SU-DHL-6 (cell line): ENCODE measurements at regions not wholly inside any gene's neighbourhood (a gene's known extent, or its start where the extent isn't known, plus 50 kb on each side); places are given as distances from the start of the nearest gene placed in this dataset.

Experiments
- CTCF ChIP-seq: fragments of 200-600 bp; sonication (generic); IDR thresholded peaks from one replicate; pipeline ENCODE4 v1.5.1; 2017; ENCODE audit warnings: antibody characterized with exemption, mild to moderate bottlenecking, low read length, moderate library complexity; ENCODE audit not compliant: insufficient read depth, poor library complexity, severe bottlenecking
- EZH2phosphoT487 ChIP-seq: fragments of 200-600 bp; sonication (generic), shearing (Covaris generic); conservative IDR thresholded peaks from 2 replicates; pipeline ENCODE4 v1.6.1; 2018; ENCODE audit warnings: mild to moderate bottlenecking, antibody characterized with exemption, low read length, moderate library complexity, mixed read lengths

DNA sequence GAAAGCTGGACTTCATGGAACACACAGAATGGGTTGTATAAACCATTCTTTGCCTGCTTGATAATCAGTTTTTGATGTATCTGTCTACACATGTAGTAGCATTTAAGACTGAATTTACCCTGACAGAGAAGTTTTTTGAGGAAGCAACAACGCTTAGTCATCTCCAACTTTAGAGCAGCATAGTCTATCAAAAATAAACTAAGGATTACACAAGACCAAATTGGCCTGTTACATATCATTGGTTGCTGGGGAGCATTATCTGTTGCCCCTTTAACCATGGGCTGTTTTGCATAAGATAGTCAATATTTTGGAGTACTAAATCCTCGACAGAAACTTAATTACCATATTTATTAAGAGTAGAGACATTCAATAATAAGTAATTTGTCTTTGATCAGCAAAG, 347.4 kb downstream of the FAM47B start:
- TF ChIP-seq CTCF: no peak
- TF ChIP-seq EZH2phosphoT487: no peak
